ENCODE measurements at regions not wholly inside any gene's neighbourhood (a gene's known extent, or its start where the extent isn't known, plus 50 kb on each side); places are given as distances from the start of the nearest gene placed in this dataset.
"Not testable (repeated sequence)": the region's sequence is repeated elsewhere in the genome, so short reads cannot be mapped to it uniquely, and the experiment has no call there.

DNA sequence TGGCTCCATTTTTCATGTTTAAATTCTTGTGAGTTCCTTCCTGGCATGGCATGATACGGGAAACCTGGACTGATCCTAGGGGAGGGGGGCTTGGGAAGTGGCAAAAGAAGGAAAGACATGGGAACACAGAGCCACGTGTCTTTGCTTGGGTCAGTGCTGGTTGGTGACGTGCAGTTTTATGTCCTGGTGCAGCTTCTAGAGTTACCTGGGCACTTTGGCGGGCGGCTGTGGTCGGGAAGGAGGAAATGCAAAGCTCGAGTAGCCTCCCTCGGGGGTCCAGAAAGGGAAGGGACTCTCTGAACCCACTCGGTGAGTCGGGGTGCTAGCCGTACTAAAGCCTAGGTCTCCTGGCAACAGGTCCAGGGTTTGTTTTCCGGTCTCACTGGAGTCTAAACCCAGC, 94.6 kb downstream of the APOB start:
- H3K4me3 ChIP-seq (ENCODE audit: low read depth, low read length) = no peak overlapping the region

DNA sequence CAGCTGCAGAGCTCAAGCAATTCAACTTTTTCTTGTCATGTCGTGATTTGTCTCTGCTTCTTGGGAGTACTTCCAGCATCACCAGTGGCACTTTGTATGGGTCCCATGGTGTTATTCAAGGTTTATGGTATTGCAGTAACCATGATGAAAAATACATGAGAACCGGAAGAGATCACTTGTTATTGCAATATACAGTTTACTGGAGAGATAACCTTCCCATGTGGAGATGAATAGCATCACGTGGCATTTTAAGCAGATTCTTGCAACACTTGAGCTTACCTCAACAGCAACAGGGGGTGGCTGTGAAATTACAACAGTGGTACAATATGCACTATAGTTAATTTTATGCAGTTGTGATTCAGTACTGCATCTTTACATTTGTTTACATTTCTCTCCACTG, 97.4 kb downstream of the APOB start:
- H3K4me3 ChIP-seq (ENCODE audit: low read depth, low read length) = no peak overlapping the region
- TF ChIP-seq, protein P1, sequence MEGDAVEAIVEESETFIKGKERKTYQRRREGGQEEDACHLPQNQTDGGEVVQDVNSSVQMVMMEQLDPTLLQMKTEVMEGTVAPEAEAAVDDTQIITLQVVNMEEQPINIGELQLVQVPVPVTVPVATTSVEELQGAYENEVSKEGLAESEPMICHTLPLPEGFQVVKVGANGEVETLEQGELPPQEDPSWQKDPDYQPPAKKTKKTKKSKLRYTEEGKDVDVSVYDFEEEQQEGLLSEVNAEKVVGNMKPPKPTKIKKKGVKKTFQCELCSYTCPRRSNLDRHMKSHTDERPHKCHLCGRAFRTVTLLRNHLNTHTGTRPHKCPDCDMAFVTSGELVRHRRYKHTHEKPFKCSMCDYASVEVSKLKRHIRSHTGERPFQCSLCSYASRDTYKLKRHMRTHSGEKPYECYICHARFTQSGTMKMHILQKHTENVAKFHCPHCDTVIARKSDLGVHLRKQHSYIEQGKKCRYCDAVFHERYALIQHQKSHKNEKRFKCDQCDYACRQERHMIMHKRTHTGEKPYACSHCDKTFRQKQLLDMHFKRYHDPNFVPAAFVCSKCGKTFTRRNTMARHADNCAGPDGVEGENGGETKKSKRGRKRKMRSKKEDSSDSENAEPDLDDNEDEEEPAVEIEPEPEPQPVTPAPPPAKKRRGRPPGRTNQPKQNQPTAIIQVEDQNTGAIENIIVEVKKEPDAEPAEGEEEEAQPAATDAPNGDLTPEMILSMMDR (IDR thresholded peaks at IDR 0.05; ENCODE audit: low read depth, low read length) = no peak

More for the DNA sequence above, 94.6 kb downstream of the APOB start:
- TF ChIP-seq, protein P1 (IDR thresholded peaks at IDR 0.05; ENCODE audit: low read depth, low read length) = no peak

DNA sequence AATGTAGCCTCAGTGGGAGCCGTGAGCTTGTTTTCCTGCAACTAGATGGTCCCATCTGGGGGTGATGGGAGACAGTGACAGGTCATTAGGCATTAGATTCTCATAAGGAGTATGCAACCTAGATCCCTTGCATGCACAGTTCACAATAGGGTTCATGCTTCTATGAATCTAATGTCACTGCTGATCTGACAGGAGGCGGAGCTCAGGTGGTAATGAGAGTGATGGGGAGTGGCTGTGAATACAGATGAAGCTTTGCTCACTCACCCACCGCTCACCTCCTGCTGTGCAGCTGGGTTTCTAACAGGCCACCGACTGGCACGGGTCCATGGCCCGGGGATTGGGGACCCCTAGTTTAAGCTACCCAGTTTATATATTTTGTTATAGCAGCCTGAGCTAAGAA, 100.2 kb downstream of the APOB start:
- H3K4me3 ChIP-seq (ENCODE audit: low read depth, low read length) = not testable (repeated sequence)

DNA sequence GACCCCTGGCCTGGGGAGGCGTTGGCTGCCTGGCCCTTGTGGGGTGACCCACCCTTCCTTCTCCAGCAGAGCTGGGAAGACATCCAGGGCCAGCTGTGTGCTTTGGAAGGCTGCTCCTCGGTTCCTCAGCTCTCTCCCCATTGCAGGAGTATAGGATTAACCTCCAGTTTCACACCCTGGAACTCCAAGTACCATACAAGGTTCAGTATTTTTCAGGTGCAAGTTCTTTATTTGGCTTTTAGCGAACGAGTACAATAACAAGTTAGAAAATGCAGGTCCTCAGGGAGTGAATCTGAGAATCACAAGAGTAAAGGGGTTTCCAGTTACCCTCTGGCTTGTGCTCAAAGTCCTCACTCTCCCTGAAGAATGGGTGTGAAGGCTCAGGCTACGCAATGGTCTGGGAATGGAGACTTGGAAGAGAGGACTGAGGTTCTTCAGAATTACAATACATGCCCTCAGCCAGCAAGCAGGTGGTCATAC, 101.2 kb downstream of the APOB start:
- TF ChIP-seq, protein P1 (IDR thresholded peaks at IDR 0.05; ENCODE audit: low read depth, low read length) = no peak
- no peak overlapping the region for H3K4me3 ChIP-seq (ENCODE audit: low read depth, low read length)

DNA sequence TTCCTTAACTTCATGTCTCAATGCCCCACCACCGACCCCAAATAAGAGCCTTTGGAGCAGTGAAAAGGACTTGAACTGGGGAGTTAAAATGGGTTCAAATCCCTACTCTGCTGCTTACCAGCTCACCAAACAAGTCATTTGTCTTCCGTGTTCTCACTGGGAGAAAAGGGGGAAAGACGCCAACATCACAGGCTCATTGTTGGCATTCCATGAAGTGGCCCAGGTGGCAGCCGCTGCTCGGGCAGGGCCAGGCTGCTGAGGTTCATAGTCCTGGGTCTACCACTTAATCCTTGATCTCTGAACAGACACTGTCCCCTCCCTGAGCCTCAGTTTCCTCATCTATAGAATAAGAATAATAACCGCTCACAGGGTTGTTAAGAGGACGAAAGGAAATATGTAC, 103.0 kb downstream of the APOB start:
- TF ChIP-seq, protein P1 (IDR thresholded peaks at IDR 0.05; ENCODE audit: low read depth, low read length) = no peak
- no peak overlapping the region for H3K4me3 ChIP-seq (ENCODE audit: low read depth, low read length)

DNA sequence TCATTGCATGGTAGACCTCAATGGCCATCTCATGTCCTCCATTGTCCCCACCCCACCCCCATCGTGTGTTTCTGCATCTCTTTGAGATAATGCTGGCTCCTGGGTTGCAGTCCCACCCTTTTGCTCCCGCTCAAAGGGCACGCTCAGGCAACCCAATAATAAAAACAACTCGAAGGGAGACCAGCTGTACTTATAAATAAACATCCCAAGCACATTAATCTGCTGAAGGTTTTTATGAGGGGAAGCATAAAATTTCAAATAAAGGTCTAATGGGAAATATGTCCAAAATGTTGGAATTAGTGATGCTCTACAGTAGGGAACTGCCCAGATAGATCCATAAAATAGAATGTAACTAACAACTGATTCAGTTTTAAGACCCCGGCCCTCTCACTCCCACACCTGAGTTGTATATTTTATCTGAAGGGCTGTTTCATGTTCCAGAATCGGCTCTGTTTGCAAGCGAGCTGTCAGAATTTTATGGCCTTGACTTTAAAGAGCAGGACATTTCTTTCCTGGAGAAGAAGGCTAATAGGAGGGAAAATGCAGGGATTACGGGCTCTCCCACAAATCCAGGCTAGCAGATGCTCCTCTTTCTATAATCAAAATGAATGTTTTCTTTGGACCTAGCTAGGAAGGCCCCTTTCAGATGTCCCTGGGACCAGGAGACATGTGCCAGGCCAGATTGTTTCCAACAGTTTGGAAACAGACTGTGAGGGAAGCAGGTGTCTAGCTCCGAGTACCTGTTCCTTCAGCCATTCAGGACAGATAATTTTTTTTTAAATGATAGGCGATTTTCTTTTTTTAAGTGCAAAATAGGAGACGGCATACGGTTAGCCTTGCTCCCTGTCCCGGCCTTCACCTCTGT, 103.7 kb downstream of the APOB start:
- no peak overlapping the region for H3K4me3 ChIP-seq (ENCODE audit: low read depth, low read length)
- TF ChIP-seq, protein P1 (IDR thresholded peaks at IDR 0.05; ENCODE audit: low read depth, low read length) = no peak

DNA sequence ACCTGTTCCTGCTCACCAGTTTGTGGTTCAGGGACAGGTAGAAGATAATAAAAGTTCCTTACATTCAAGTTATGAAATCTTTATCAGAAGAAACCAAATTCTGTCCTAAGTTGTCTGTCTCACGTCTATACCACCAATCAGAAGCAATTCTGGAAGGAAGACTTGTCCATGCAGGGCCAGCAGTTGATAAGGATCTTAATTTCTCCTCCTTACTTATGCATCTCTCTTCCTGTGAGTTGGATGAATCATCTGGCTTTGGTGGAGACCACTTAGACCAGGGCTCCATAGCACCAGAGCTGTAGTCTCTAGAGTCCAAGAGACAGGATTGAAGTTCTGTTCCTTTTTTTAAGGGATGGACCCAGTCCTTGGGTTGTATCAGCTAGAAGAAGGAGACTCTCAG, 106.5 kb downstream of the APOB start:
- TF ChIP-seq, protein P1 (IDR thresholded peaks at IDR 0.05; ENCODE audit: low read depth, low read length) = no peak
- H3K4me3 ChIP-seq (ENCODE audit: low read depth, low read length) = no peak overlapping the region
